AG09309 (cell line): ENCODE measurements at regions not wholly inside any gene's neighbourhood (a gene's known extent, or its start where the extent isn't known, plus 50 kb on each side); places are given as distances from the start of the nearest gene placed in this dataset.
"Not testable (repeated sequence)": the region's sequence is repeated elsewhere in the genome, so short reads cannot be mapped to it uniquely, and the experiment has no call there.

Experiments
- DNase-seq: peaks from one replicate; pipeline ENCODE4 v3.0.0-alpha.2; 2010; ENCODE audit warnings: low read depth
- H3K4me3 ChIP-seq: 2 replicates; pipeline ENCODE4 v1.5.1; 2011; ENCODE audit warnings: mild to moderate bottlenecking, low read depth, low read length, moderate library complexity; ENCODE audit not compliant: control insufficient read depth
- CTCF ChIP-seq: IDR thresholded peaks from 2 replicates; pipeline ENCODE4 v1.5.1; 2011; ENCODE audit warnings: mild to moderate bottlenecking, low read depth, low read length, inconsistent platforms; ENCODE audit not compliant: insufficient read depth, control insufficient read depth; ENCODE audit errors: missing control alignments

GRCh38 chr9:32161720-32162119, 222.7 kb upstream of the ACO1 start:
- no peak for TF ChIP-seq CTCF
- H3K4me3 ChIP-seq: no peak overlapping the region
- DNase-seq: no peak

- H3K4me3 ChIP-seq, DNase-seq: not testable (repeated sequence)
Observed at GRCh38 chr9:32166316-32166715, 218.1 kb upstream of the ACO1 start.

GRCh38 chr9:32171339-32171738, 213.1 kb upstream of the ACO1 start:
- TF ChIP-seq CTCF: no peak
- H3K4me3 ChIP-seq: no peak overlapping the region
- DNase-seq: no peak

GRCh38 chr9:32172256-32172655, 212.2 kb upstream of the ACO1 start:
- TF ChIP-seq CTCF: no peak
- no peak for DNase-seq
- H3K4me3 ChIP-seq: no peak overlapping the region

- DNase-seq: no peak
- TF ChIP-seq CTCF: no peak
- H3K4me3 ChIP-seq: no peak overlapping the region
Observed at GRCh38 chr9:32177396-32177795, 207.0 kb upstream of the ACO1 start.

- TF ChIP-seq CTCF: no peak
- no peak for DNase-seq
- H3K4me3 ChIP-seq: no peak overlapping the region
Observed at GRCh38 chr9:32180597-32180996, 203.8 kb upstream of the ACO1 start.

- TF ChIP-seq CTCF: no peak
- no peak for DNase-seq
Observed at GRCh38 chr9:32200241-32200640, 184.2 kb upstream of the ACO1 start.

More at GRCh38 chr9:32200241-32200640, 184.2 kb upstream of the ACO1 start:
- H3K4me3 ChIP-seq: no peak overlapping the region
